KMS-11 (cell line): ENCODE measurements at regions not wholly inside any gene's neighbourhood (a gene's known extent, or its start where the extent isn't known, plus 50 kb on each side); places are given as distances from the start of the nearest gene placed in this dataset.

ENCODE experiments used
- H2AFZ ChIP-seq: fragments of 200-600 bp; sonication (generic); 2 replicates; pipeline ENCODE4 v1.6.1; 2016; ENCODE audit warnings: antibody characterized with exemption, mixed run types, low read depth
- H3K27ac ChIP-seq: fragments of 200-600 bp; sonication (generic); 2 replicates; pipeline ENCODE4 v1.6.1; 2016; ENCODE audit warnings: mild to moderate bottlenecking, mixed run types
- H3K27me3 ChIP-seq: fragments of 200-600 bp; sonication (generic); 2 replicates; pipeline ENCODE4 v1.6.1; 2017; ENCODE audit warnings: mild to moderate bottlenecking, low read depth, mixed run types, moderate library complexity; ENCODE audit not compliant: insufficient read depth
- H3K36me3 ChIP-seq: fragments of 200-600 bp; sonication (generic); 2 replicates; pipeline ENCODE4 v1.6.1; 2017; ENCODE audit warnings: mild to moderate bottlenecking, mixed run types; ENCODE audit not compliant: insufficient read depth
- H3K4me1 ChIP-seq: fragments of 200-600 bp; sonication (generic); 2 replicates; pipeline ENCODE4 v1.6.1; 2016; ENCODE audit warnings: mild to moderate bottlenecking, low read depth, mixed run types; ENCODE audit not compliant: poor library complexity, severe bottlenecking
- H3K4me2 ChIP-seq: fragments of 200-600 bp; sonication (generic); 2 replicates; pipeline ENCODE4 v1.7.0; 2016; ENCODE audit warnings: mild to moderate bottlenecking, mixed run types
- H3K4me3 ChIP-seq: fragments of 200-600 bp; sonication (generic); IDR thresholded peaks from 2 replicates; pipeline ENCODE4 v1.6.1; 2017; ENCODE audit warnings: low read depth, low read length, mixed read lengths; ENCODE audit not compliant: insufficient read depth
- H3K79me2 ChIP-seq: fragments of 200-600 bp; sonication (generic); 2 replicates; pipeline ENCODE4 v1.6.1; 2016; ENCODE audit warnings: low read depth, mixed run types; ENCODE audit not compliant: insufficient read depth
- H3K9ac ChIP-seq: fragments of 200-600 bp; sonication (generic); 2 replicates; pipeline ENCODE4 v1.6.1; 2016; ENCODE audit warnings: mild to moderate bottlenecking, mixed run types
- H4K20me1 ChIP-seq: fragments of 200-600 bp; sonication (generic); 2 replicates; pipeline ENCODE4 v1.6.1; 2016; ENCODE audit warnings: mild to moderate bottlenecking, mixed run types; ENCODE audit not compliant: insufficient read depth
- TF ChIP-seq, protein P1 (sequence below): fragments of 200-600 bp; sonication (generic); conservative IDR thresholded peaks from 2 replicates; pipeline ENCODE4 v1.6.1; 2017; ENCODE audit warnings: low read depth, mild to moderate bottlenecking, antibody characterized with exemption, low read length, moderate library complexity, mixed read lengths

DNA sequence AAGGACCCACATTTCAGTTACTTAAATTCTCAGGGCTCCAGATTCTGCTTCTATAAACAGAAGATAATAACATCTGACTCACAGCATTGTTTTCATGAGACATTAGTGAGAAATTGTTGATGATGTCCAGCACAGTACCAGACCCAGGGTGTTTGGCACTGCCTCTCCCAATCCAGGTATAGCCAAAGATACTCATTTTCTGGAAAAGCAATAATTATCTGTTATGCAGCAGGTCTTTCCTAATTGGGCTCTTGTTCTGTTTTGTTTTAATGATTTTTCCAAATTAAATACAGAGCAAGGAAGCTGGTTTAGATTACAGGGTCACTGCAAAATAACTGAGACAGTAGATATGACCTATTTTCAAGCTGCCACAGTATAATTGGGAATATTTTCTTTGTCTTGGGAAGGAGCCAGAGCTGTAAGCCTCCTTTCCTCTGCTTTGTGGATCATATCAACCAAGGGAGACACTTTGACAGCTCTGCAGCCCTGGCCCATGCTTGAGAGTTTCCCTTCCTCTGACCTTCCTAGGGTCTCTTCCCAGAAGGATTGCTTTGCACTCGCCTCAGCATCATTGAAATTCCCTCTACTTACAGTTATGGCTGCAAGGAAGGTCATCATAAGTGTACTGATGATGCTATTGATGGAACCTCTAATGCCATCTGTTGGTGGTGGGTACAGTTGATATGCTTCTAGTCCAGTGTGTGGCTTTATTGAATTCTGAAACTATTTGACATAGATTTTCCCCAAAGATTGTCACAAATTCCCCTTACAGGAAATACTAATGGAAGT is 522.4 kb upstream of the ADAMTS9 start:
- no peak overlapping the region for H2AFZ ChIP-seq
- H3K36me3 ChIP-seq, result no peaks in the 10 kb centered on the region
- TF ChIP-seq, protein P1, sequence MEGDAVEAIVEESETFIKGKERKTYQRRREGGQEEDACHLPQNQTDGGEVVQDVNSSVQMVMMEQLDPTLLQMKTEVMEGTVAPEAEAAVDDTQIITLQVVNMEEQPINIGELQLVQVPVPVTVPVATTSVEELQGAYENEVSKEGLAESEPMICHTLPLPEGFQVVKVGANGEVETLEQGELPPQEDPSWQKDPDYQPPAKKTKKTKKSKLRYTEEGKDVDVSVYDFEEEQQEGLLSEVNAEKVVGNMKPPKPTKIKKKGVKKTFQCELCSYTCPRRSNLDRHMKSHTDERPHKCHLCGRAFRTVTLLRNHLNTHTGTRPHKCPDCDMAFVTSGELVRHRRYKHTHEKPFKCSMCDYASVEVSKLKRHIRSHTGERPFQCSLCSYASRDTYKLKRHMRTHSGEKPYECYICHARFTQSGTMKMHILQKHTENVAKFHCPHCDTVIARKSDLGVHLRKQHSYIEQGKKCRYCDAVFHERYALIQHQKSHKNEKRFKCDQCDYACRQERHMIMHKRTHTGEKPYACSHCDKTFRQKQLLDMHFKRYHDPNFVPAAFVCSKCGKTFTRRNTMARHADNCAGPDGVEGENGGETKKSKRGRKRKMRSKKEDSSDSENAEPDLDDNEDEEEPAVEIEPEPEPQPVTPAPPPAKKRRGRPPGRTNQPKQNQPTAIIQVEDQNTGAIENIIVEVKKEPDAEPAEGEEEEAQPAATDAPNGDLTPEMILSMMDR, result no peak
- H3K4me1 ChIP-seq, result no peaks in the 10 kb centered on the region
- no peaks in the 10 kb centered on the region for H3K27me3 ChIP-seq
- H3K27ac ChIP-seq, result no peak overlapping the region
- no peaks in the 10 kb centered on the region for H4K20me1 ChIP-seq
- no peak overlapping the region for H3K4me2 ChIP-seq
- no peaks in the 10 kb centered on the region for H3K79me2 ChIP-seq
- H3K4me3 ChIP-seq, result no peak overlapping the region
- no peak overlapping the region for H3K9ac ChIP-seq

GRCh38 chr3:65202395-65202794 is 514.6 kb upstream of the ADAMTS9 start:
- no peaks in the 10 kb centered on the region for H3K79me2 ChIP-seq
- H3K4me2 ChIP-seq, result no peak overlapping the region
- no peaks in the 10 kb centered on the region for H3K27me3 ChIP-seq
- no peak overlapping the region for H3K9ac ChIP-seq
- no peaks in the 10 kb centered on the region for H4K20me1 ChIP-seq
- H3K27ac ChIP-seq, result no peak overlapping the region
- H3K4me3 ChIP-seq, result no peak overlapping the region
- H3K36me3 ChIP-seq, result no peaks in the 10 kb centered on the region
- H2AFZ ChIP-seq, result no peak overlapping the region
- H3K4me1 ChIP-seq, result no peaks in the 10 kb centered on the region
- TF ChIP-seq, protein P1, result no peak

DNA sequence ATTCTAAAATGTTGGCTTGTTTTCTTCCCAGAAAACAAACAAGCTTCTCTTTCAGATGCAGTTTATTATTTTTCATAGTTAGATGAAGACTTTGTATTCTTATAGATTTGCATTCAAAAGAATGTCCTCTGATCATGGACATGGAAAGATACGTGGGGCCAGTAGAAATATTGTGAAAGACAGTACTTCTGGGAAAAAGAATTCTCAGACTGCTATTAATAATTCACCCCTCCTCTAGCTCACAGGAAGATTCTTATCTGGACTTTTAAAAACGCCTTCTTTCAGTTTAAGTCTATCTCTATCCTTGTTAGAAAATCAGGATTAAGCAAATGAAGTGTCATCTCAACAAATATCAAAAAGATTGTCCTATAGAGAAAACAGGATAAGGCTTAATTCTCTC is 514.1 kb upstream of the ADAMTS9 start:
- Histone ChIP-seq H3K79me2 (no peaks in the 10 kb centered on the region), H3K36me3 (no peaks in the 10 kb centered on the region), H3K4me2 (no peak overlapping the region), H3K4me3 (no peak overlapping the region), H2AFZ (no peak overlapping the region), H3K27ac (no peak overlapping the region), H3K27me3 (no peaks in the 10 kb centered on the region), H3K4me1 (no peaks in the 10 kb centered on the region), H4K20me1 (no peaks in the 10 kb centered on the region), H3K9ac (no peak overlapping the region)
- TF ChIP-seq, protein P1, result no peak

DNA sequence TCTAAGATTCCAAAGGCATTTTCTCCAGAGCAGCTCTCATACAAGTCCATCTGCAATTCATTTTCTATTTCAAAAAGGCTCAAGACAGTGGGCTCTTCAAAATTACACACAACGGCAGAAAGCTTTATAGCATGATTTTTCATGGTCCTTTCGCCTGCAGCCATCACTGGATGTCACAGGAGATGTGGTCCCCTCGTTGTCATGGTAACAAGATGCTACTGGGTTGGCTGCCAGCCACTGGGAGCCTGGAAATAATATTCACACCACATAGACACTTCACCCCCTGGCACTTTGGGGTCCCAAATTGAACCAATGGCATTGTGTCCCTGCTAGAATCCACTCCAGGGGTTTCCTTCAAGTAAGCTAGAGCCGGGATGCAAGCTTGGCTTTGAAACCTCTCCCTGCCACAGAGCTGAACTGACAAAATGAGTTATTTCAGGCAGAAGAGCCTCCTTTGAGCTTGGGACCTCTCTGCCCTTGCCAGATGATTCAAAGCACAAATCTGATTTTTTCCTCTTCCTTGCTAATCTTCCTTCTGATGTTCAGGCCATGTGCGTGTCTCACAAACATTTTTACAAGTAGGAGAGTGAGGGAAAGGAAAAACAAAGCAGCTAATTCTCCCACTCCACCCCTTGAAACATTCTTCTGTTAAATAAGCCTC is 512.6 kb upstream of the ADAMTS9 start:
- H3K27me3 ChIP-seq, result no peaks in the 10 kb centered on the region
- no peak overlapping the region for H3K27ac ChIP-seq
- H2AFZ ChIP-seq, result no peak overlapping the region
- no peaks in the 10 kb centered on the region for H3K36me3 ChIP-seq
- H4K20me1 ChIP-seq, result no peaks in the 10 kb centered on the region
- no peaks in the 10 kb centered on the region for H3K79me2 ChIP-seq
- TF ChIP-seq, protein P1, result no peak
- no peak overlapping the region for H3K9ac ChIP-seq
- no peaks in the 10 kb centered on the region for H3K4me1 ChIP-seq
- H3K4me2 ChIP-seq, result no peak overlapping the region
- no peak overlapping the region for H3K4me3 ChIP-seq
